ENCODE measurements at regions not wholly inside any gene's neighbourhood (a gene's known extent, or its start where the extent isn't known, plus 50 kb on each side); places are given as distances from the start of the nearest gene placed in this dataset.

DNA sequence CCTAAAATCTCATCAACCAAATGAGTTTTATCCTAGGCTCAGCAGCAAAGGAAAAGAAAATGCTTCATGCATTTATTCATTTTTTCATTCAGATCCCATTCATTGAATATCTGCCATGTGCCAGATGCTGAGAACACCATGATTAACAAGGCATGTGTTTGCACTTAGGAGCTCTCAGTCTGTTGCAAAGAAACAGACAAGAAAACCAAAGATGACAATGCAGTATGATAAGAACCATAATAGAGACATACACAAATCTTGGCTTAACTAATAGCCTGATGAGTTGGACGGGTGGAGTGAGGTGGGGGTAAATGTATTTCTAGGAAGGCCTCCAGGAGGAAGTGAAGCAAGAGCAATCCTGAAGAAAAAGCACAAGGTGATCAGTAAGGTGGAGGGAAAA, 177.8 kb upstream of the SCN7A start:
- TF ChIP-seq, protein P1, sequence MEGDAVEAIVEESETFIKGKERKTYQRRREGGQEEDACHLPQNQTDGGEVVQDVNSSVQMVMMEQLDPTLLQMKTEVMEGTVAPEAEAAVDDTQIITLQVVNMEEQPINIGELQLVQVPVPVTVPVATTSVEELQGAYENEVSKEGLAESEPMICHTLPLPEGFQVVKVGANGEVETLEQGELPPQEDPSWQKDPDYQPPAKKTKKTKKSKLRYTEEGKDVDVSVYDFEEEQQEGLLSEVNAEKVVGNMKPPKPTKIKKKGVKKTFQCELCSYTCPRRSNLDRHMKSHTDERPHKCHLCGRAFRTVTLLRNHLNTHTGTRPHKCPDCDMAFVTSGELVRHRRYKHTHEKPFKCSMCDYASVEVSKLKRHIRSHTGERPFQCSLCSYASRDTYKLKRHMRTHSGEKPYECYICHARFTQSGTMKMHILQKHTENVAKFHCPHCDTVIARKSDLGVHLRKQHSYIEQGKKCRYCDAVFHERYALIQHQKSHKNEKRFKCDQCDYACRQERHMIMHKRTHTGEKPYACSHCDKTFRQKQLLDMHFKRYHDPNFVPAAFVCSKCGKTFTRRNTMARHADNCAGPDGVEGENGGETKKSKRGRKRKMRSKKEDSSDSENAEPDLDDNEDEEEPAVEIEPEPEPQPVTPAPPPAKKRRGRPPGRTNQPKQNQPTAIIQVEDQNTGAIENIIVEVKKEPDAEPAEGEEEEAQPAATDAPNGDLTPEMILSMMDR (conservative IDR thresholded peaks at IDR 0.05; ENCODE audit: low read length): no peak
- no peak for TF ChIP-seq EZH2phosphoT487 (IDR thresholded peaks at IDR 0.05; ENCODE audit: borderline replicate concordance, low read depth, low read length)
